Activated T-helper 2 cell treated with anti-CD3 and anti-CD28 coated beads, Interferon-gamma antibody, Interleukin-2, Interleukin-4, amounts not matched to agents 10 μg/mL and 5 μg/mL and 100 μg/mL, durations not matched to agents 14 hours and 24 hours and 36 hours (primary cell): ENCODE measurements at regions not wholly inside any gene's neighbourhood (a gene's known extent, or its start where the extent isn't known, plus 50 kb on each side); places are given as distances from the start of the nearest gene placed in this dataset.
"Not testable (repeated sequence)": the region's sequence is repeated elsewhere in the genome, so short reads cannot be mapped to it uniquely, and the experiment has no call there.

Source experiments
- DNase-seq: peaks from one replicate; pipeline ENCODE4 v3.0.0; 2021; ENCODE audit warnings: low spot score
- H3K27ac Mint-ChIP-seq: one replicate; pipeline ENCODE4 v1.8.0; 2021; ENCODE audit warnings: mixed read lengths
- H3K27me3 Mint-ChIP-seq: one replicate; pipeline ENCODE4 v1.8.0; 2021; ENCODE audit warnings: low read depth, mixed read lengths
- H3K36me3 Mint-ChIP-seq: one replicate; pipeline ENCODE4 v1.8.0; 2021; ENCODE audit warnings: low read depth, mixed read lengths
- H3K4me1 Mint-ChIP-seq: one replicate; pipeline ENCODE4 v1.8.0; 2021; ENCODE audit warnings: low read depth, mixed read lengths
- H3K4me3 Mint-ChIP-seq: one replicate; pipeline ENCODE4 v1.8.0; 2021; ENCODE audit warnings: low read depth, mild to moderate bottlenecking, moderate library complexity, mixed read lengths
- H3K9me3 Mint-ChIP-seq: one replicate; pipeline ENCODE4 v1.8.0; 2021; ENCODE audit warnings: mixed read lengths
- intact Hi-C: fragments of 100-400 bp; cut with micrococcal nuclease; formaldehyde crosslinking; loops from one replicate; pipeline ENCODE4 v1.15.1; 2023

DNA sequence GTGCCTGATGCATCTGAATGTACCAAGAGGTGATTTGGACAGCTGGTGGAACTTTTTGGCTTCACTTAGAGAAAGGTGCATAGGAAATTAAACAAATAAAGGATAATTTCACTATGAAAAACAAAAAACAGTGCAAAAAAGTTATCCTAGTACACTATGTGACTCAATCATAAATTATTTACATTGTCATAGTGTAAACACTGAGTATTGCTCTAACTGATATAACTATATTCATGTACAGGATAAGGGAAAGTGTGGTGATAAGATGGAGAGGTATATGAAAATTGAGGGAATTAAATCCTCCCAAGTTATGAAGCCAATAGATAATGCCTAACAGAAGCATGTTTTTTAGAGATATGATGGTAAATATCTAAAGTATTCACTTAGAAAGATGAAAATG is 50.2 kb upstream of the CPNE4 start:
- Mint-ChIP-seq H3K27ac (no peak overlapping the region), H3K36me3 (no peaks in the 10 kb centered on the region), H3K4me3 (no peak overlapping the region), H3K27me3 (no peaks in the 10 kb centered on the region), H3K9me3 (no peaks in the 10 kb centered on the region), H3K4me1 (no peaks in the 10 kb centered on the region)
- intact Hi-C loops = no loop called here
- DNase-seq = no peak

DNA sequence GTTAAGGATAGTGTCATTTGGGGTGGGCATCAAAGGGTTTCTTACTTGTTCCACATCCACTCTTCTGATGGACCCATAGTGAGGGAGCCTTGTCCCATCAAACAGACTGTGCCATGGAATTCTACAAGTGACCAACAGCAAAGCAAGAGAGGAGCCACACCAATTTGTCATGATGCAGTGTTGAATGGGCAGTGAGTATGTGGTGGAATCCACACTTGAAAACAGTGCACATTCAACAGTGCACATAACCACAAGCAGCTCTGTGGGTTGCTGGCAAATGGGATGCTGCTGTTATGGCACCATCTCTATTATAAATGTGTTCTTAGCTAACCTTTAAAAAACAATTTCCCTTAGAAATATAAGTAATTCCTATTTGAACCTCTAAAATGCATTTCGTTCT is 52.5 kb upstream of the CPNE4 start:
- Mint-ChIP-seq H3K27me3 (no peaks in the 10 kb centered on the region), H3K27ac (no peak overlapping the region), H3K4me3 (no peak overlapping the region), H3K9me3 (no peaks in the 10 kb centered on the region), H3K4me1 (no peaks in the 10 kb centered on the region), H3K36me3 (no peaks in the 10 kb centered on the region)
- DNase-seq = no peak
- intact Hi-C loops = no loop called here

DNA sequence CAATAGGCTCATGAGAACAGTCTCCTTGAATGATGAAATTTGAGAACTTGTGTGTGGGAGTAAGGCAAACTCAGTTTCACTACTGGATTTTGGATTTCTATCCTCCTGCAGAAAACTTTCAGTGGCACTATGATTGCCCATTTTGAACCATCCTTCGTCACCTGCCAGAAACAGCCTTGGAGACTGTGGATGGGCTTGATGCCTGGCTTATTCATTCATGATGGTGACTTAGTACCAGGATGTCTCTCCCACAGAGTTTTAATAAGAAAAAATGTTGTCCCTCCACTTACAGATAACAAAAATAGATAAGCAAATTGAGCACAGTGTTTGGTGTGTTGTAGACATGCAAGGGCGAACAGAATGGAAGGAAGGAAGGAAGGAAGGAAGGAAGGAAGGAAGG is 53.5 kb upstream of the CPNE4 start:
- intact Hi-C loops = no loop called here
- H3K36me3 Mint-ChIP-seq = no peaks in the 10 kb centered on the region
- no peak overlapping the region for H3K27ac Mint-ChIP-seq

DNA sequence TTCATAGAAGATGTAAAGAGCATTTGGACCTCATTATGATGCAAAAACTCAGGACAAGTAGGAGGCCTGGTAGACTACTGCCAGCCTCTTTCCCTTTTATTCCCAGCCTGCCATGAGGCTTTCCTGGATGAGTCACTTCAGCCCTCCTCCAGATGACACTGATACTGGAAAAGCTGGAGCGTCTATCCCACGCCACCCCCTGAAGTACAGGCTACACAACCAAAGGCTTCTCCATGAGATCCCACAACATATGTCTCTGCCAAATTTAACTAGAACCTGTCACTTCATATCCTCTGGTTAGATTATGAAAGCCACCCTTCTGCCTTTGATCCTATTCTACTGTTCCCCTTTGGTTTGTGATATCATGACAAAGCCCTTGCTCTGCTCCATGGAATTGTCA is 56.1 kb upstream of the CPNE4 start:
- intact Hi-C loops = no loop called here
- H3K4me1 Mint-ChIP-seq = no peaks in the 10 kb centered on the region
- H3K4me3 Mint-ChIP-seq = no peak overlapping the region
- H3K27me3 Mint-ChIP-seq = no peaks in the 10 kb centered on the region
- no peaks in the 10 kb centered on the region for H3K9me3 Mint-ChIP-seq
- H3K36me3 Mint-ChIP-seq = no peaks in the 10 kb centered on the region
- H3K27ac Mint-ChIP-seq = no peak overlapping the region
- no peak for DNase-seq

More for the DNA sequence above, 53.5 kb upstream of the CPNE4 start:
- no peak overlapping the region for H3K4me3 Mint-ChIP-seq
- no peaks in the 10 kb centered on the region for H3K4me1 Mint-ChIP-seq
- no peaks in the 10 kb centered on the region for H3K27me3 Mint-ChIP-seq
- no peaks in the 10 kb centered on the region for H3K9me3 Mint-ChIP-seq
- no peak for DNase-seq

DNA sequence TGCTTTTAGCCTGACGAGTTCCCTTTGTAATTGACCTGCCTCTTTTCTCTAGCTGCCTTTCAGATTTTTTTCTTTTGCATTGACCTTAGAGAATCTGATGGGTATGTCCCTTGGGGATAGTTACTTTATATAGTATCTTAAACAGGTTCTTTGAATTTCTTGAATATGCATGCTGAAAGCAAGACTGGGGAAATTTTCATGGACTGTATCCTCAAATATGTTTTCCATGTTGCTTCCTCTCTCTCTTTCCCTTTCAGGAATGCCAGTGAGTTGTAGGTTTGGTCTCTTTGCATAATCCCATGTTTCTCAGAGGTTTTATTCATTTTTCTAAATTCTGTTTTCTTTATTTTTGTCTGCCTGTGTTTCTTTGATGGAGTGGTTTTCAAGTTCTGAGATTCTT is 81.8 kb upstream of the CPNE4 start:
- Mint-ChIP-seq H3K36me3 (no peaks in the 10 kb centered on the region), H3K9me3 (no peaks in the 10 kb centered on the region), H3K27ac (no peak overlapping the region), H3K4me3 (no peak overlapping the region), H3K4me1 (no peaks in the 10 kb centered on the region), H3K27me3 (no peaks in the 10 kb centered on the region)
- no peak for DNase-seq
- intact Hi-C loops = no loop called here

DNA sequence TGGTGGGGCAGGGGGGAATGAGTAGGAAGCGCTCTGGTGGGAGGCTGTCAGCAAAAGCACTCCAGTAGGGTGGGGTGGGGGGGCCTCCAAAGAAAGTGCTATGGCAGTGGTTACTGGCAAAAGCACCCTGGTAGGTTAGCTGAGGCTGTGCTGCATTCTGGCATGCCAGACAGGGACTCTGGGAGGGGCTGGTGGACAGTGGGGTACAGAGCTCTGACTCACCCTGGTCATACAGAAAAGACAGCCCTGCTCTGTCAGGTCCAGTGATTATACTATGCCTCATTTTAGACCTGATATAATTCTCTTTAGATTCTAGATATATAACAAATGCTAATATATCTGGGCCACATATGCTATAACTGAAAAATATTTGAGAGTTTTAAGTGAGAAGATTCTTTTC is 82.8 kb upstream of the CPNE4 start:
- no peaks in the 10 kb centered on the region for H3K27me3 Mint-ChIP-seq
- H3K36me3 Mint-ChIP-seq = no peaks in the 10 kb centered on the region
- no peaks in the 10 kb centered on the region for H3K9me3 Mint-ChIP-seq
- H3K4me1 Mint-ChIP-seq = no peaks in the 10 kb centered on the region
- no peak overlapping the region for H3K27ac Mint-ChIP-seq
- intact Hi-C loops = no loop called here
- H3K4me3 Mint-ChIP-seq = no peak overlapping the region
- DNase-seq = no peak

DNA sequence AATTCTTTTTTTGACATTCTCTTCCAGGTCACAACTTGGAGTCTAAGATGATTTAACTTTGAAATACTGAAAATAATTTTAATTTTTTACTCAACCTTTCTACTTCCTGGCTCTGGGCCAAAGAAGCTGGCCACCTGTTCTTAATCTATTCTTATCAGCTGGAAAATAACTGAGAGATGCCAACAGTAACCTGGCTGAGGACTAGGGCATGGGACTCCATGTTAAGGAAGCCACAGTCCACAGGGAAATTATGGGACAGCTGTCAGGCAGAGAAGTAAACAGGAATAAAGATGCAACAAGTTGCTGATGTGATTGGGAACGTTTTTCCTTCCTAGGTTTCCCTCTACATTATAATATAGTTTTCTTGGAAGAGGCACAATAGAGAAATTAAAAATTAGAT is 84.7 kb upstream of the CPNE4 start:
- Mint-ChIP-seq H3K4me3 (no peak overlapping the region), H3K4me1 (no peaks in the 10 kb centered on the region), H3K36me3 (no peaks in the 10 kb centered on the region), H3K27me3 (no peaks in the 10 kb centered on the region), H3K9me3 (no peaks in the 10 kb centered on the region), H3K27ac (no peak overlapping the region)
- intact Hi-C loops = no loop called here
- DNase-seq = no peak

DNA sequence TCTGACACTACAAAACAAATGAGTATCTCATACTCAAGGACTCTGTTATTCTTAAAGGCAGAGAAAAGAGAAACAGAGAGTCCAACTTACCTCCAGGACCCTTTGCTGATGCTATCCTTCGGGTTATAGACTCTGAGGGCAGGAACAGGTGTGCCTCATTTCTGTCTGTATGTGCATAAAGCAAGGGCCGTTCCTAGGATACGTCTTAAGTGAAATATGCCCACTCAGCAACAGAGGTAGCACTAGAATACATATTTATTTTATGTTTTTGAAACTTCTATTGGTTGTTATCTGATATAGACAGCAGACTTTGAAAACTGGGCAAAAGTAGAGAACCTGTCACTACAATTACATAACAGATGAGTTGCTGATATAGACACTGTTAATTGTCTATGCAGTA is 89.3 kb upstream of the CPNE4 start:
- Mint-ChIP-seq H3K27me3 (no peaks in the 10 kb centered on the region), H3K4me1 (no peaks in the 10 kb centered on the region), H3K4me3 (no peak overlapping the region), H3K36me3 (no peaks in the 10 kb centered on the region), H3K27ac (no peak overlapping the region), H3K9me3 (no peaks in the 10 kb centered on the region)
- no peak for DNase-seq
- intact Hi-C loops = no loop called here

DNA sequence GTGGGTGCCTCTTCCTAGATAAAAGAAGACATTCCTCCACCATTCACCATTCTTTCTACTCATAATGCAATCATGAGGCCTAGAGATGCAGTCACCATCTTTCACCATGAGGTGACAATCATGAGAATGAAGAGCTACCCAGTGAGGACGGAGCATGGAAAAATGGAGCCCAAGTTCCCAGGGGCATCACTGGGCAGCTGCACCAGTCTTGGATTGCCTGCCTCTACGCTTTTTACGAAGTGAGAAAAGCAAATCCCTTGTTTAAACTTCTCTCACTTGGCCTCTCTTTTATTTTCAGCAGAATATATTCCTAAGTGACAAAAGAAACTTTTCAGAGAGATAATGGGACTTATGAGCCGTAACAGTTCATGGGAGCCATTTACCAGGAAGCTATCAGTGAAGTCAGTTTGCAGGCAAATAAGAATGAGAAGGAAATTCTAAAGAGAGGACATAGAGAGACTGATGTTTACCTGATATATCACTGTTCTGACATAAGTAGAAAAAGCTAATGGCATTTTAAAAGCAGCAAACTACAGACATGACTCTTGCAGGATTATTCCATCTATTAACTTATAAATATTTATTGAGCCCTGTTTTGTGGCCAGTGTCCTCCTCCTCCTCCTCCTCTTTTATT is 90.0 kb upstream of the CPNE4 start:
- no peak overlapping the region for H3K27ac Mint-ChIP-seq
- intact Hi-C loops = no loop called here
- H3K4me3 Mint-ChIP-seq = no peak overlapping the region
- no peak for DNase-seq
- no peaks in the 10 kb centered on the region for H3K4me1 Mint-ChIP-seq
- no peaks in the 10 kb centered on the region for H3K36me3 Mint-ChIP-seq
- H3K27me3 Mint-ChIP-seq = no peaks in the 10 kb centered on the region
- no peaks in the 10 kb centered on the region for H3K9me3 Mint-ChIP-seq

DNA sequence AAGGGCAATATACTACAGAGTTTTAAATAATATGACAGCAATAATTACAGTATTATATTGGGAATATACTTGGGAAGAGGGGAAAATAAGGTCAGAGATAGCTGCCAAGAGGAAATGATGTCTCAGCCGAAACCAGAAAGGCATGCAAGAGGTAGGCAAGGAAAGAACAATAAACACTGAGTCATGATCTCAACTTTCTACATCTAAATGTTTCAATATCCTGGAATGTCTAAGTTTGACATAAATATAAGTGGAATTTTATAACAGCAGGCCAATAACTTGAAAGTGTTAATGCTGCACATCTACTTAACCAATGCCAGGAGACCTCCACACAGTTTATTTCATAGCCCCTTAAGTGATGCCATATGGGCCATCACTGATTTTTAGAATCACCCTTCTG is 99.8 kb upstream of the CPNE4 start:
- DNase-seq = no peak
- Mint-ChIP-seq H3K4me1 (no peaks in the 10 kb centered on the region), H3K36me3 (no peaks in the 10 kb centered on the region), H3K4me3 (no peak overlapping the region), H3K27ac (no peak overlapping the region), H3K9me3 (no peaks in the 10 kb centered on the region), H3K27me3 (no peaks in the 10 kb centered on the region)
- intact Hi-C loops = no loop called here

DNA sequence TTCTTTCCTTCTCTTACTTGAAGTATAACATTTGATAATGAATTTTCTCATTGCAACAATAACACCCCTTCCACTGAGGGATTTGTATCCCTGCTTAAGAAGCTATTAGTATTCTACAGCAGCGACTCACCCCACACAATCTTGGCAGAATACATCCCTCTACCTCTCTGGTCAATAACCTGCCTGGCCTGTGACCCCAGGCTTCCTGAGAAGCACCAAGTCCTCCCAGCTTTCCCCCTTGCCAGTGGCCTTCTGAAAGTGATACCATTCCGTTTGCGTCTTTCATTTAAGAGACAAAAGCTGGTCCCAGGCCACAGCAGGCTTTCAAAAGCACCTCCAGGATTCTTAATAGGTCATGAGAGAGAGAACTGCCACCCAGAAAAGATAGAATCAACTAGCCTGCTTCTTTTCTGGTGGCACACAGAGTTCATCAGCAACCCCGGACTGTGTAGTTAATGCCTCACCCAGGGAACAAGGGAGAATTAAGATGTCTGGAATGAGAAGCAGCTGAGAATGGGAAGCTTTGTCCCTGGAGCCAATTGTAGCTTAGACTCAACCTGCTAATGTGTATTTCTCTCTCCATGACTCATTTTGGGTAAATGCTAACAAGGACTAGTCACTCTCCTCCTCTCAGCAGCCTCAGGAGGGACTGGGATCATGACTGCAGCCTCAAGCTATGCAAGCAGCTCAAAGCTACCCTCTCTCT is 101.0 kb upstream of the CPNE4 start:
- intact Hi-C loops = no loop called here
- Mint-ChIP-seq H3K27me3 (no peaks in the 10 kb centered on the region), H3K9me3 (no peaks in the 10 kb centered on the region), H3K4me1 (no peaks in the 10 kb centered on the region), H3K4me3 (no peak overlapping the region), H3K27ac (no peak overlapping the region), H3K36me3 (no peaks in the 10 kb centered on the region)
- no peak for DNase-seq

DNA sequence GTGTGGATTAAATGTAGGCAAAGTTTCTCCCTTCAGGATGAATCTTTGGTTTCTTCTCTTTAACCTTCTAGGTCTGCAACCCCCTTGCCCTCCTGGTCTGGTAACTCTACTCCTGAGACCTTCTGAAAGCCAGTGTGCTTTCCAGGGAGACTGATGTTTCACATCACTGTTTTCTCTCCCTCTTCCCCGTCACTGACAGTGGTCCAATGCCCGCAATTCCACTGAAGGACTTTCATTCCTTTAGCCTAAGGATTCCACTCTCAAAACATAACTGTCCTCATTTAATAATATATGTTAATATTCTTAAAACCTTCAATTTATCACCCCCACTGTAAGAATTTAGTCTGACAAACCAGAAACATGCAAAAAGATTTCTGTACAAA is 101.5 kb upstream of the CPNE4 start:
- H3K27ac Mint-ChIP-seq = no peak overlapping the region
- no peaks in the 10 kb centered on the region for H3K36me3 Mint-ChIP-seq
- no peak overlapping the region for H3K4me3 Mint-ChIP-seq
- intact Hi-C loops = no loop called here
- no peaks in the 10 kb centered on the region for H3K27me3 Mint-ChIP-seq
- no peaks in the 10 kb centered on the region for H3K4me1 Mint-ChIP-seq
- H3K9me3 Mint-ChIP-seq = no peaks in the 10 kb centered on the region
- no peak for DNase-seq

DNA sequence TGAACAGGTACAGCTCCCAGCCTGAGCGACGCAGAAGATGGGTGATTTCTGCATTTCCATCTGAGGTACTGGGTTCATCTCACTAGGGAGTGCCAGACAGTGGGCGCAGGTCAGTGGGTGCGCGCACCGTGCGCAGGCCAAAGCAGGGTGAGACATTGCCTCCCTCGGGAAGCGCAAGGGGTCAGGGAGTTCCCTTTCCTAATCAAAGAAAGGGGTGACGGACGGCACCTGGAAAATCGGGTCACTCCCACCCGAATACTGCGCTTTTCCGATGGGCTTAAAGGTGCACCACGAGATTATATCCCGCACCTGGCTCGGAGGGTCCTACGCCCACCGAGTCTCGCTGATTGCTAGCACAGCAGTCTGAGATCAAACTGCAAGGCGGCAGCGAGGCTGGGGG is 102.1 kb upstream of the CPNE4 start:
- DNase-seq, H3K27ac Mint-ChIP-seq, H3K36me3 Mint-ChIP-seq, H3K4me3 Mint-ChIP-seq, H3K9me3 Mint-ChIP-seq, H3K4me1 Mint-ChIP-seq, intact Hi-C loops, H3K27me3 Mint-ChIP-seq: not testable (repeated sequence)

DNA sequence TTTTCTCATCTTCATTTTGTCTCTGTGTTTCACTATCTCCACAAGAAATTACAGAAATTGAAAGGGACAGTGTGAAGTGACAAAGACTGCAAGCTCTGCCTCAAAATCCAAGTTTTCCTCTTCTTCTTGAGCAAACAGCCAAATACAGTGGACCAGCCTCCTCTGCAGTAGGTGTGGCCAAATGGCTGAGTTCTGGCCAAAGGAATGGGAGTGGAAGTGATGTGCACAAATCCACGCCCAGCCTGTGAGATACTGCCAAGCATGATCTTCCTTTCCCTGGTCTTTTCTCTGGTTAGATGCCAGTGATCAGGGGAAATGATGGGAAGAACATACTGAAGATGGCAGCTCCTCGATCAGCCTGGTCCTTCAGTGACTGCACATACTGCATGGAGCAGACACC is 111.0 kb upstream of the CPNE4 start:
- intact Hi-C loops = no loop called here
- Mint-ChIP-seq H3K27ac (no peak overlapping the region), H3K27me3 (no peaks in the 10 kb centered on the region), H3K9me3 (no peaks in the 10 kb centered on the region), H3K36me3 (no peaks in the 10 kb centered on the region), H3K4me1 (no peaks in the 10 kb centered on the region), H3K4me3 (no peak overlapping the region)
- DNase-seq = no peak
